ENCODE measurements at regions not wholly inside any gene's neighbourhood (a gene's known extent, or its start where the extent isn't known, plus 50 kb on each side); places are given as distances from the start of the nearest gene placed in this dataset.

DNA sequence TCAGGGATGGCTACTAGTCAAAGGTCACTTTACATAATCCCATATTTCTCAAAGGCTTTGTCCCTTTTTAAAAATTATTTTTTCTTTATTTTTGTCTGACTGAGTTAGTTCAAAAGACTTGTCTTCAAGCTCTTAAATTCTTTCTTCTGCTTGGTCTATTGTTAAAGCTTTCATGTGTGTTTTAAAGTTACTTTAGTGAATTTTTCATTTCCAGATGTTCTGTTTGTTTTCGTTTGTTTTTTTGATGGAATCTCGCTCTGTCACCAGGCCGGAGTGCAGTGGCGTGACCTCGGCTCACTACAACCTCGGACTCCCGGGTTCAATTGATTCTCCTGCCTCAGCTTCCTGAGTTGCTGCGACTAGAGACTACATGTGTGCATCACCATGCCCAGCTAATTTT, 55.0 kb upstream of the SNCAIP start:
- no peaks in the 10 kb centered on the region for H3K23me2 ChIP-seq (ENCODE audit: insufficient read length, low read depth, low read length, poor library complexity, severe bottlenecking)
- H4K8ac ChIP-seq (replicated peaks; ENCODE audit: insufficient read length, low read depth, low read length), result no peak overlapping the region
- H2AFZ ChIP-seq (ENCODE audit: low read length), result no peak overlapping the region

More for the DNA sequence above, 55.0 kb upstream of the SNCAIP start:
- Histone ChIP-seq H2AK5ac (ENCODE audit: insufficient read length, low read length) (no peak overlapping the region), H2BK120ac (ENCODE audit: low read depth, low read length, poor library complexity, severe bottlenecking) (no peak overlapping the region), H3K79me2 (ENCODE audit: insufficient read depth, low read length) (no peaks in the 10 kb centered on the region), H2BK5ac (ENCODE audit: insufficient read length, low read length) (no peak overlapping the region), H3K14ac (ENCODE audit: insufficient read depth, low read length) (no peak overlapping the region), H3K27me3 (ENCODE audit: insufficient read depth, low read length) (no peaks in the 10 kb centered on the region), H3K9ac (ENCODE audit: extremely low read depth, insufficient read length, low read length) (no peak overlapping the region), H3K4me2 (ENCODE audit: insufficient read depth, insufficient read length, low read length) (no peak overlapping the region), H3K18ac (ENCODE audit: insufficient read length, low read depth, low read length) (no peak overlapping the region), H2BK15ac (ENCODE audit: low read depth, low read length) (no peak overlapping the region), H2BK20ac (ENCODE audit: low read depth, low read length, poor library complexity, severe bottlenecking) (no peak overlapping the region), H3K4ac (ENCODE audit: low read depth, low read length) (no peak overlapping the region), H3K4me1 (ENCODE audit: insufficient read depth, low read length) (no peaks in the 10 kb centered on the region), H4K91ac (ENCODE audit: insufficient read length, low read depth, low read length) (no peak overlapping the region), H3T11ph (ENCODE audit: low read length) (no peak overlapping the region), H3K9me3 (ENCODE audit: control insufficient read depth, low read depth, low read length) (no peaks in the 10 kb centered on the region), H3K23ac (ENCODE audit: insufficient read length, low read depth, low read length) (no peak overlapping the region), H3K79me1 (ENCODE audit: insufficient read depth, low read depth, low read length, poor library complexity, severe bottlenecking) (no peaks in the 10 kb centered on the region), H4K5ac (ENCODE audit: insufficient read length, low read depth, low read length) (no peak overlapping the region), H3K27ac (ENCODE audit: insufficient read length, low read depth, low read length) (no peak overlapping the region), H3K56ac (ENCODE audit: insufficient read length, low read depth, low read length) (no peak overlapping the region), H2BK12ac (ENCODE audit: insufficient read length, low read depth, low read length) (no peak overlapping the region), H4K20me1 (ENCODE audit: control insufficient read depth, insufficient read depth, insufficient read length) (no peaks in the 10 kb centered on the region)
- no CpG with 5 or more reads among the region's 8 CpGs for WGBS (ENCODE audit: extremely low coverage, insufficient read length, low lambda C conversion rate)
- no peak for DNase-seq
- Mint-ChIP-seq H3K9me3 (peaks cover 35 to 43% of the 10 kb centered on the region in 2 experiments), H3K4me3 (no peak overlapping the region), H3K4me1 (peaks cover 3 to 6% of the 10 kb centered on the region in 2 experiments; a peak in 2 of 4 replicates), H3K27me3 (ENCODE audit: low read depth) (no peaks in the 10 kb centered on the region; the same call in 1 of the 2 replicates), H3K36me3 (ENCODE audit: insufficient read depth in 1 of 3, low read depth in 3 of 3) (peaks cover 0 to 31% (median 8%) of the 10 kb centered on the region in 3 experiments; a peak in 6 of 7 replicates), H3K27ac (no peak overlapping the region)
- TF ChIP-seq CTCF (conservative IDR thresholded peaks at IDR 0.05), result no peak

Data from H9 (cell line).